Mesothelial cell of epicardium (in vitro differentiated cells): ENCODE measurements at regions not wholly inside any gene's neighbourhood (a gene's known extent, or its start where the extent isn't known, plus 50 kb on each side); places are given as distances from the start of the nearest gene placed in this dataset.
A peak's percentile ranks its signal among the peaks of the same experiment; 100 is the strongest.
"Not testable (repeated sequence)": the region's sequence is repeated elsewhere in the genome, so short reads cannot be mapped to it uniquely, and the experiment has no call there.

Source experiments
- DNase-seq, 2 experiments: peaks; one replicate each; pipeline ENCODE4 v3.0.0; 2021; ENCODE audit warnings: low spot score in 2 of 2; ENCODE audit not compliant: unreplicated experiment in 2 of 2
- H3K27ac Mint-ChIP-seq: 2 replicates; pipeline ENCODE4 v1.8.0; 2021; ENCODE audit warnings: mixed read lengths
- H3K27me3 Mint-ChIP-seq: 2 replicates; pipeline ENCODE4 v1.8.0; 2021; ENCODE audit warnings: low read depth, mixed read lengths
- H3K36me3 Mint-ChIP-seq: 2 replicates; pipeline ENCODE4 v1.8.0; 2021; ENCODE audit warnings: mixed read lengths
- H3K4me1 Mint-ChIP-seq: 2 replicates; pipeline ENCODE4 v1.8.0; 2021; ENCODE audit warnings: mixed read lengths
- H3K4me3 Mint-ChIP-seq: 2 replicates; pipeline ENCODE4 v1.8.0; 2021; ENCODE audit warnings: mild to moderate bottlenecking, moderate library complexity, mixed read lengths
- H3K9me3 Mint-ChIP-seq: 2 replicates; pipeline ENCODE4 v1.8.0; 2021; ENCODE audit warnings: mixed read lengths
- TF ChIP-seq, protein P1 (sequence below): fragments of 200-600 bp; sonication (generic); IDR thresholded peaks from one replicate; pipeline ENCODE4 v1.5.0; 2021; ENCODE audit warnings: antibody characterized with exemption; ENCODE audit not compliant: unreplicated experiment

DNA sequence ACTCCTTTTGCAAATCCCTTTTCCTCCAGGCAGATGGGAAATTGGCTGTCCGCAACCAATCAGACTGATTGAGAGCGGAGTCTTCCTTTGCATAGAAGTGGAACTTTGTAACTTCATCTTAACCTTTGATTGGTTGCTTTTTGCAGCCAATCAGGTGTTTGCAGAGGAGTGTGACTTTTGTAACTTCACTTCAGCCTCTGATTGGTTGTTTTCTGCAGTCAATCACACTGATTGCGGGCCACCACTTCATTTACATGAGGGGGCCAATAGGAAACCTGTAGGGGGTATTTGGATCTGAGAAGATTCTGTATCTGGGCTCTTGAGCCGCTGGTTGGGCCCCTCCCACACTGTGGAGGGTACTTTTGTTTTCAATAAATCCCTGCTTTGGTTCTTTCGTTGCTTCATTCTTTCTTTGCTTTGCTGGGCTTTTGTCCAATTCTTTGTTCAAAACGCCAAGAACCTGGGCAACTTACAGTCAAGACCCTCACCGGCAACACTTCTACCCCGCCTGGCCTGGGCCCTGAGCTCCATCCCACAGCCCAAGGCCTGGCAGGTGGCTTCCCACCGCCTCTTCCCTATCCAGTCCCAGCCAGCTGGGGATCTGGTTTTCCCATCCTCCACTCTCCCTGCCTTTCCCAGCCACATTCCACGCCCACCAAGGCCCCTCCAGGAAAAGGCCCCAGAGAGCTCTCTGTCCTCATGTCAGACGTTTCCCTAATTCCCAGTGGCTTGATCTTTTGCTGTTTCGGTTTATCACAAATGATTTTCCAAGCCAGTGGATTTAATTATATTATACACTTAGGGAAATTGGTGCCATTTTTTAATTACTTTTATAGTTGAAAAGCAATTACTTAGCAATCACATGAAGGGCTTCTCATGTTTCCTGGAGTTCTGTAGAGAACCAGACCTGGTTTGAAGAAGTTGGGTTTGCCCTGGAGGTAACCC lies 110.2 kb upstream of the STX18 start:
- no peak for DNase-seq
- Mint-ChIP-seq H3K4me1 (peaks cover 14% of the 10 kb centered on the region), H3K9me3 (peaks cover 9% of the 10 kb centered on the region), H3K27me3 (no peaks in the 10 kb centered on the region), H3K27ac (no peak overlapping the region), H3K4me3 (no peak overlapping the region), H3K36me3 (peaks cover 13% of the 10 kb centered on the region)
- TF ChIP-seq, protein P1, sequence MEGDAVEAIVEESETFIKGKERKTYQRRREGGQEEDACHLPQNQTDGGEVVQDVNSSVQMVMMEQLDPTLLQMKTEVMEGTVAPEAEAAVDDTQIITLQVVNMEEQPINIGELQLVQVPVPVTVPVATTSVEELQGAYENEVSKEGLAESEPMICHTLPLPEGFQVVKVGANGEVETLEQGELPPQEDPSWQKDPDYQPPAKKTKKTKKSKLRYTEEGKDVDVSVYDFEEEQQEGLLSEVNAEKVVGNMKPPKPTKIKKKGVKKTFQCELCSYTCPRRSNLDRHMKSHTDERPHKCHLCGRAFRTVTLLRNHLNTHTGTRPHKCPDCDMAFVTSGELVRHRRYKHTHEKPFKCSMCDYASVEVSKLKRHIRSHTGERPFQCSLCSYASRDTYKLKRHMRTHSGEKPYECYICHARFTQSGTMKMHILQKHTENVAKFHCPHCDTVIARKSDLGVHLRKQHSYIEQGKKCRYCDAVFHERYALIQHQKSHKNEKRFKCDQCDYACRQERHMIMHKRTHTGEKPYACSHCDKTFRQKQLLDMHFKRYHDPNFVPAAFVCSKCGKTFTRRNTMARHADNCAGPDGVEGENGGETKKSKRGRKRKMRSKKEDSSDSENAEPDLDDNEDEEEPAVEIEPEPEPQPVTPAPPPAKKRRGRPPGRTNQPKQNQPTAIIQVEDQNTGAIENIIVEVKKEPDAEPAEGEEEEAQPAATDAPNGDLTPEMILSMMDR: no peak

DNA sequence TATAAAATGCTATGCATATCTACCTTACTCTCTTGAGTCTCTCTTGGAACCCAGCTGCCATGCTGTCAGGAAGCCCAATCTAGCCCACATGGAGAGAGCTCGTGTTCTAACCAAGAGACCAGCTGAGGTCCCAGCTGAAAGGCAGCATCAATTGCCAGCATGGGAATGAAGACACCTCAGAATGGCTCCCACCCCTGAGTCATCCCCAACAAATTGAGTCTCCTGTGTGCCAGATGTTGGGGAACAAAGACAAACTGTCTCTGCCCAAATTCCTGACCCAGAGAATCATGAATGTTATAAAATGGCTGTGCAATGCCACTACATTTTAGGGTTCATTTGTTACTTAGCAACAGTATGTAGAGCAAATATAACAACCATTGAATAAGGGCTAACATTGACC lies 105.2 kb upstream of the STX18 start:
- peaks cover 8% of the 10 kb centered on the region for H3K36me3 Mint-ChIP-seq
- no peak for DNase-seq
- peaks cover 15% of the 10 kb centered on the region for H3K4me1 Mint-ChIP-seq
- TF ChIP-seq, protein P1: no peak
- H3K27me3 Mint-ChIP-seq: no peaks in the 10 kb centered on the region
- H3K9me3 Mint-ChIP-seq: peaks cover 9% of the 10 kb centered on the region
- no peak overlapping the region for H3K27ac Mint-ChIP-seq
- H3K4me3 Mint-ChIP-seq: no peak overlapping the region

DNA sequence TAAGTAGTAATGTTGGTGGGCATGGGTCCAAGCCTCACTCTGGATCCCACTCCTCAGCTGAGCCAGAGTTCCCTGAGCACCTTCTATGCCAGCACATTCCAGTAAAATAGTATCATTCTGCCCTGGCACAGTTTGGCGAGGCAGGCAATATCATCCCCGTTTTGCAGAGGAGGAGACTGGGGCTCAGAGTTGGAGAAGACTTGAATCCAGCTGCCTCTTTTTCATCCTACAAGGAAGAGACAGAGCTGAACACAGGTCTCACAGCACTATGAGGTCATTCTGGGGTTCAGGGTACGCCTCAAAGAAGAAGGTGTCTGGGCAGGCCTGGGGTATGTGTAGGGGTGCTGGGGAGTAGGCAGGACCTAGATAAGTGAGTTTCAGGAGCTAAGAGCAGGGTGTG lies 103.9 kb upstream of the STX18 start:
- peaks cover 9% of the 10 kb centered on the region for H3K9me3 Mint-ChIP-seq
- H3K4me3 Mint-ChIP-seq: no peak overlapping the region
- no peak for DNase-seq
- H3K36me3 Mint-ChIP-seq: peaks cover 8% of the 10 kb centered on the region
- H3K4me1 Mint-ChIP-seq: peaks cover 28% of the 10 kb centered on the region
- H3K27ac Mint-ChIP-seq: peak overlapping the region; percentile 75
- H3K27me3 Mint-ChIP-seq: no peaks in the 10 kb centered on the region
- TF ChIP-seq, protein P1: no peak

DNA sequence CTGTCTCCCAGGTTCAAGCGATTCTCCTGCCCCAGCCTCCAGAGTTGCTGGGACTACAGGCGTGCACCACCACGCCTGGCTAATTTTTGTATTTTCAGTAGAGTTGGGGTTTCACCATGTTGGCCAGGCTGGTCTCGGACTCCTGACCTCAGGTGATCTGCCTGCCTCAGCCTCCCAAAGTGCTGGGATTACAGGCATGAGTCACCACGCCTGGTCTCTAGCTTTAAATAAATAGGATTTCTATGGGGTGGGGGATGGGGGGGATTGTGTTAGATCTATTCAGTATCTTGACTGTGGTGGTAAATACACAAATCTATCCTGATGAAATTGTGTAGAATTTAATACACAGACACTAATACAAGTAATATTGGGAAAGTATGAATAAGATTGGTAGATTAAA lies 102.4 kb upstream of the STX18 start:
- H3K27ac Mint-ChIP-seq, H3K9me3 Mint-ChIP-seq, H3K27me3 Mint-ChIP-seq, H3K36me3 Mint-ChIP-seq, H3K4me3 Mint-ChIP-seq, DNase-seq: not testable (repeated sequence)
- H3K4me1 Mint-ChIP-seq: peaks cover 32% of the 10 kb centered on the region

DNA sequence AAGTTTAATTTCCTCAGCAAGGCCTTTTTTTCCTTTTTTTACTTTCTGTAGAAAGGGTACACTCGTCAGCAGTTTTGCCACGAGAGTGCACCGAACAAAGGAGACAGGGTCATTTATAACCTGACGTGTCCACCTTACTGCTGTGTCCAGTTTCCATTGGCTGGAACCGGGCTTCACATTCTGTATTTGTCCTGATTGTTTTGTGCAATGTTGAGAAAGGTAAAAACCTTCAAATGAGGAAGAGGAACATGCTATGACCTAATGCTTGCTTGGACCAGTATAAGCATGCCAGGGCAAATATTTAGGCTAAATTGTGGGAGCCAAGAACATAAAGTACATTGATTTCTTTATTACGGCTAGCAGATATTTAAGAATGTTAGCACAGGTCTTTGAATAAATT lies 101.9 kb upstream of the STX18 start:
- not testable (repeated sequence) for DNase-seq, H3K4me3 Mint-ChIP-seq, H3K36me3 Mint-ChIP-seq, H3K9me3 Mint-ChIP-seq, H3K27me3 Mint-ChIP-seq, H3K27ac Mint-ChIP-seq
- H3K4me1 Mint-ChIP-seq: peaks cover 33% of the 10 kb centered on the region

DNA sequence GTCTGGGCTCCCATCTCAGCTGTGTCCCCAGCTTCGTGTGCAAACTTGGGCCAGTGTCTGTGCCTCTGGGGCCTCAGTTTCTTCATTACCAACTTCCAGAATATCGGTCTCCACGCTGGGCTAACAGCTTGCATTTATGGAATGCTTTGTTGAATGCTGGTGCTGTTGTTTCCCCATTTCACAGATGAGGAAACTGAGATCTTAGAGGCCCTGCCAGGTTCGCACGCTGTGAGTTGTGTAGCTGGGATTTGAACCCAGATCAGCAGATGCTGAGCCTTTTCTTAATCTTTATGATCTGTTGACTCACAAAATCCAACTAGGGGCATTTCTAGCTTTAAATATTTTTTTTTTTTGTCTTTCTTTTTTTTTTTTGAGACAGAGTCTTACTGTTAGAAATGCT lies 101.5 kb upstream of the STX18 start:
- H3K4me1 Mint-ChIP-seq: peaks cover 33% of the 10 kb centered on the region
- no peak for DNase-seq
- peak overlapping the region; percentile 69 for H3K27ac Mint-ChIP-seq
- no peaks in the 10 kb centered on the region for H3K27me3 Mint-ChIP-seq
- H3K36me3 Mint-ChIP-seq: no peaks in the 10 kb centered on the region
- TF ChIP-seq, protein P1: no peak
- H3K4me3 Mint-ChIP-seq: no peak overlapping the region
- peaks cover 4% of the 10 kb centered on the region for H3K9me3 Mint-ChIP-seq
